HepG2 (cell line): ENCODE measurements at regions not wholly inside any gene's neighbourhood (a gene's known extent, or its start where the extent isn't known, plus 50 kb on each side); places are given as distances from the start of the nearest gene placed in this dataset.
A peak's percentile ranks its signal among the peaks of the same experiment; 100 is the strongest.
"Not testable (repeated sequence)": the region's sequence is repeated elsewhere in the genome, so short reads cannot be mapped to it uniquely, and the experiment has no call there.

Experiments
- ARNTL ChIP-seq: sonication (generic); formaldehyde crosslinking; IDR thresholded peaks from 2 replicates; pipeline ENCODE4 v1.4.0; 2020; ENCODE audit warnings: mild to moderate bottlenecking, missing genetic modification reagents
- FOSL2 ChIP-seq: sonication (generic); formaldehyde crosslinking; IDR thresholded peaks from 2 replicates; pipeline ENCODE4 v1.4.0; 2020; ENCODE audit warnings: missing genetic modification reagents
- GATAD2A ChIP-seq: IDR thresholded peaks from 2 replicates; pipeline ENCODE4 v1.6.1; 2016
- GFI1 ChIP-seq: sonication (generic); formaldehyde crosslinking; IDR thresholded peaks from 2 replicates; pipeline ENCODE4 v1.5.0; 2020; ENCODE audit warnings: missing genetic modification reagents, mild to moderate bottlenecking, borderline replicate concordance
- HDAC1 ChIP-seq: sonication (generic); formaldehyde crosslinking; IDR thresholded peaks from 2 replicates; pipeline ENCODE4 v1.5.1; 2020; ENCODE audit warnings: mild to moderate bottlenecking, missing genetic modification reagents
- KDM6A ChIP-seq: IDR thresholded peaks from 2 replicates; pipeline ENCODE4 v1.6.1; 2016; ENCODE audit warnings: low read depth
- MTA1 ChIP-seq: sonication (generic); formaldehyde crosslinking; IDR thresholded peaks from 2 replicates; pipeline ENCODE4 v1.4.0; 2020; ENCODE audit warnings: missing genetic modification reagents, mild to moderate bottlenecking, borderline replicate concordance
- NFIC ChIP-seq: IDR thresholded peaks from 2 replicates; pipeline ENCODE4 v1.6.1; 2012; ENCODE audit warnings: mild to moderate bottlenecking, low read length, inconsistent platforms
- POLR2G ChIP-seq: fragments of 200-400 bp; formaldehyde crosslinking; IDR thresholded peaks from 2 replicates; pipeline ENCODE4 v1.6.1; 2018; ENCODE audit warnings: mild to moderate bottlenecking, low read depth, low read length, moderate library complexity
- RBFOX2 ChIP-seq: fragments of 200-400 bp; formaldehyde crosslinking; IDR thresholded peaks from 2 replicates; pipeline ENCODE4 v1.6.1; 2017; ENCODE audit warnings: low read depth, mild to moderate bottlenecking, low read length
- SOX13 ChIP-seq, 3 experiments: fragments of 450-650 bp in 1 of 3; sonication (generic) in 1 of 3; formaldehyde crosslinking in 1 of 3; IDR thresholded peaks in 2 of 3; conservative IDR thresholded peaks in 1 of 3; 2 replicates each; pipeline versions ENCODE4 v1.5.0 to v1.6.1; 2016 to 2020; ENCODE audit warnings: antibody characterized with exemption in 1 of 3, mild to moderate bottlenecking in 1 of 3, missing compliant biosample characterization in 1 of 3, missing genetic modification reagents in 1 of 3, moderate library complexity in 1 of 3
- ZNF331 ChIP-seq: sonication (generic); formaldehyde crosslinking; IDR thresholded peaks from 2 replicates; pipeline ENCODE4 v1.4.0; 2020; ENCODE audit warnings: missing genetic modification reagents
- TF ChIP-seq, protein P1 (sequence below): sonication (generic); formaldehyde crosslinking; IDR thresholded peaks from 2 replicates; pipeline ENCODE4 v1.5.0; 2020; ENCODE audit warnings: mild to moderate bottlenecking, missing genetic modification reagents
- TF ChIP-seq, protein P2 (sequence below): sonication (generic); formaldehyde crosslinking; IDR thresholded peaks from 2 replicates; pipeline ENCODE4 v1.4.0; 2020; ENCODE audit warnings: missing genetic modification reagents
- TF ChIP-seq, protein P3 (sequence below): sonication (generic); formaldehyde crosslinking; IDR thresholded peaks from 2 replicates; pipeline ENCODE4 v1.5.0; 2020; ENCODE audit warnings: missing genetic modification reagents
- TF ChIP-seq, protein P4 (sequence below): sonication (generic); formaldehyde crosslinking; IDR thresholded peaks from 2 replicates; pipeline ENCODE4 v1.4.0; 2020; ENCODE audit warnings: missing genetic modification reagents
- TF ChIP-seq, protein P5 (sequence below): sonication (generic); formaldehyde crosslinking; IDR thresholded peaks from 2 replicates; pipeline ENCODE4 v1.4.0; 2020; ENCODE audit warnings: missing genetic modification reagents

DNA sequence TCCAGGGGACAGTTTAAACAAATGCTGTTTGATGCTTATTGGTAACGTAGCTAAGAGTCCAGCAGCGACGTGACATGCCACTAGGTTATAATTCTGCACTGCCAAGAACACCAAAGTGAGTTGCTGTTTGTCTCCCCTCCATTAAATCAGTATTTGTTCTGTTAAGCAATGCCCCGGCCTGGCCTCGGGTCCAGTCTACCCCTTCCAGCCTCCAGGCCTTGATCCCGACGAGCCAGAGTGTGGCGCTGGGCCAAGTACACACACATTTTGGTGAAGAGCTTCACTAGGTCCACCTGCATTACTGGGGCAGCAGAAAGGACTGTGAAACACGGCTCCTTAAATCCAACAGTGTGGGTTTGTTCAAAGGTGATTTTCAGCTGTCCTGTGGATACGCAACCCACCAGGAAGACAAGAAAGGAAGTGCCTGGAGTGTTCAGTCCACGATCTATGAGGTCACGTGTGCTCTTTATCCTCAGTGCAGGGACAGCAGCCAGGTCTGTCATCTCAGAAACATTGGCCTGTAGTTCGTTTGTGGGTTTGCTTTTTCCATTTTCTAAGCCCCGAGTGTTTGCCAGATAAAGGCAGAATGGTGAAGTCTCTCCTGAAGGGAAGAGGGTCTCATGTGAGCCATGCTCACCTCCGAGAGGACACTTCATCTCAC lies 58.7 kb upstream of the GPR31 start (continued):
- TF ChIP-seq, protein P1, sequence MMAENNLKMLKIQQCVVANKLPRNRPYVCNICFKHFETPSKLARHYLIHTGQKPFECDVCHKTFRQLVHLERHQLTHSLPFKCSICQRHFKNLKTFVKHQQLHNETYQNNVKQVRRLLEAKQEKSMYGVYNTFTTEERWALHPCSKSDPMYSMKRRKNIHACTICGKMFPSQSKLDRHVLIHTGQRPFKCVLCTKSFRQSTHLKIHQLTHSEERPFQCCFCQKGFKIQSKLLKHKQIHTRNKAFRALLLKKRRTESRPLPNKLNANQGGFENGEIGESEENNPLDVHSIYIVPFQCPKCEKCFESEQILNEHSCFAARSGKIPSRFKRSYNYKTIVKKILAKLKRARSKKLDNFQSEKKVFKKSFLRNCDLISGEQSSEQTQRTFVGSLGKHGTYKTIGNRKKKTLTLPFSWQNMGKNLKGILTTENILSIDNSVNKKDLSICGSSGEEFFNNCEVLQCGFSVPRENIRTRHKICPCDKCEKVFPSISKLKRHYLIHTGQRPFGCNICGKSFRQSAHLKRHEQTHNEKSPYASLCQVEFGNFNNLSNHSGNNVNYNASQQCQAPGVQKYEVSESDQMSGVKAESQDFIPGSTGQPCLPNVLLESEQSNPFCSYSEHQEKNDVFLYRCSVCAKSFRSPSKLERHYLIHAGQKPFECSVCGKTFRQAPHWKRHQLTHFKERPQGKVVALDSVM (CRISPR knock-in tag) = peak; percentile 77
- peak; percentile 44; the same call in 1 of the 2 replicates for TF ChIP-seq POLR2G
- TF ChIP-seq NFIC = 0 out of 2 replicates have a peak, but pooled peaks have one; percentile 34
- TF ChIP-seq GATAD2A (CRISPR knock-in tag) = peak; percentile 86
- TF ChIP-seq MTA1 (CRISPR knock-in tag) = peak; percentile 75; the same call in 1 of the 2 replicates
- peak; percentile 58; the same call in 1 of the 2 replicates for TF ChIP-seq KDM6A (CRISPR knock-in tag)
- TF ChIP-seq, protein P2, sequence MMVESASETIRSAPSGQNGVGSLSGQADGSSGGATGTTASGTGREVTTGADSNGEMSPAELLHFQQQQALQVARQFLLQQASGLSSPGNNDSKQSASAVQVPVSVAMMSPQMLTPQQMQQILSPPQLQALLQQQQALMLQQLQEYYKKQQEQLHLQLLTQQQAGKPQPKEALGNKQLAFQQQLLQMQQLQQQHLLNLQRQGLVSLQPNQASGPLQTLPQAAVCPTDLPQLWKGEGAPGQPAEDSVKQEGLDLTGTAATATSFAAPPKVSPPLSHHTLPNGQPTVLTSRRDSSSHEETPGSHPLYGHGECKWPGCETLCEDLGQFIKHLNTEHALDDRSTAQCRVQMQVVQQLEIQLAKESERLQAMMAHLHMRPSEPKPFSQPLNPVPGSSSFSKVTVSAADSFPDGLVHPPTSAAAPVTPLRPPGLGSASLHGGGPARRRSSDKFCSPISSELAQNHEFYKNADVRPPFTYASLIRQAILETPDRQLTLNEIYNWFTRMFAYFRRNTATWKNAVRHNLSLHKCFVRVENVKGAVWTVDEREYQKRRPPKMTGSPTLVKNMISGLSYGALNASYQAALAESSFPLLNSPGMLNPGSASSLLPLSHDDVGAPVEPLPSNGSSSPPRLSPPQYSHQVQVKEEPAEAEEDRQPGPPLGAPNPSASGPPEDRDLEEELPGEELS (CRISPR knock-in tag) = peak; percentile 70
- TF ChIP-seq, protein P3, sequence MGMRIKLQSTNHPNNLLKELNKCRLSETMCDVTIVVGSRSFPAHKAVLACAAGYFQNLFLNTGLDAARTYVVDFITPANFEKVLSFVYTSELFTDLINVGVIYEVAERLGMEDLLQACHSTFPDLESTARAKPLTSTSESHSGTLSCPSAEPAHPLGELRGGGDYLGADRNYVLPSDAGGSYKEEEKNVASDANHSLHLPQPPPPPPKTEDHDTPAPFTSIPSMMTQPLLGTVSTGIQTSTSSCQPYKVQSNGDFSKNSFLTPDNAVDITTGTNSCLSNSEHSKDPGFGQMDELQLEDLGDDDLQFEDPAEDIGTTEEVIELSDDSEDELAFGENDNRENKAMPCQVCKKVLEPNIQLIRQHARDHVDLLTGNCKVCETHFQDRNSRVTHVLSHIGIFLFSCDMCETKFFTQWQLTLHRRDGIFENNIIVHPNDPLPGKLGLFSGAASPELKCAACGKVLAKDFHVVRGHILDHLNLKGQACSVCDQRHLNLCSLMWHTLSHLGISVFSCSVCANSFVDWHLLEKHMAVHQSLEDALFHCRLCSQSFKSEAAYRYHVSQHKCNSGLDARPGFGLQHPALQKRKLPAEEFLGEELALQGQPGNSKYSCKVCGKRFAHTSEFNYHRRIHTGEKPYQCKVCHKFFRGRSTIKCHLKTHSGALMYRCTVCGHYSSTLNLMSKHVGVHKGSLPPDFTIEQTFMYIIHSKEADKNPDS (CRISPR knock-in tag) = peak; percentile 72; the same call in 1 of the 2 replicates
- peak; percentile 47; the same call in 1 of the 2 replicates for TF ChIP-seq GFI1 (CRISPR knock-in tag)
- TF ChIP-seq SOX13 (IDR thresholded peaks at IDR 0.05) = not testable (repeated sequence)
- peak in 1 of 2 experiments; percentile 61; a peak in 2 of 4 replicates for TF ChIP-seq SOX13 (CRISPR knock-in tag; conservative IDR thresholded peaks at IDR 0.05 in 1 of 2, IDR thresholded peaks at IDR 0.05 in 1 of 2)
- peak; percentile 47; the same call in 1 of the 2 replicates for TF ChIP-seq ZNF331
- TF ChIP-seq, protein P4, sequence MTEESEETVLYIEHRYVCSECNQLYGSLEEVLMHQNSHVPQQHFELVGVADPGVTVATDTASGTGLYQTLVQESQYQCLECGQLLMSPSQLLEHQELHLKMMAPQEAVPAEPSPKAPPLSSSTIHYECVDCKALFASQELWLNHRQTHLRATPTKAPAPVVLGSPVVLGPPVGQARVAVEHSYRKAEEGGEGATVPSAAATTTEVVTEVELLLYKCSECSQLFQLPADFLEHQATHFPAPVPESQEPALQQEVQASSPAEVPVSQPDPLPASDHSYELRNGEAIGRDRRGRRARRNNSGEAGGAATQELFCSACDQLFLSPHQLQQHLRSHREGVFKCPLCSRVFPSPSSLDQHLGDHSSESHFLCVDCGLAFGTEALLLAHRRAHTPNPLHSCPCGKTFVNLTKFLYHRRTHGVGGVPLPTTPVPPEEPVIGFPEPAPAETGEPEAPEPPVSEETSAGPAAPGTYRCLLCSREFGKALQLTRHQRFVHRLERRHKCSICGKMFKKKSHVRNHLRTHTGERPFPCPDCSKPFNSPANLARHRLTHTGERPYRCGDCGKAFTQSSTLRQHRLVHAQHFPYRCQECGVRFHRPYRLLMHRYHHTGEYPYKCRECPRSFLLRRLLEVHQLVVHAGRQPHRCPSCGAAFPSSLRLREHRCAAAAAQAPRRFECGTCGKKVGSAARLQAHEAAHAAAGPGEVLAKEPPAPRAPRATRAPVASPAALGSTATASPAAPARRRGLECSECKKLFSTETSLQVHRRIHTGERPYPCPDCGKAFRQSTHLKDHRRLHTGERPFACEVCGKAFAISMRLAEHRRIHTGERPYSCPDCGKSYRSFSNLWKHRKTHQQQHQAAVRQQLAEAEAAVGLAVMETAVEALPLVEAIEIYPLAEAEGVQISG (CRISPR knock-in tag) = peak; percentile 48
- peak; percentile 44; the same call in 1 of the 2 replicates for TF ChIP-seq RBFOX2
- TF ChIP-seq, protein P5, sequence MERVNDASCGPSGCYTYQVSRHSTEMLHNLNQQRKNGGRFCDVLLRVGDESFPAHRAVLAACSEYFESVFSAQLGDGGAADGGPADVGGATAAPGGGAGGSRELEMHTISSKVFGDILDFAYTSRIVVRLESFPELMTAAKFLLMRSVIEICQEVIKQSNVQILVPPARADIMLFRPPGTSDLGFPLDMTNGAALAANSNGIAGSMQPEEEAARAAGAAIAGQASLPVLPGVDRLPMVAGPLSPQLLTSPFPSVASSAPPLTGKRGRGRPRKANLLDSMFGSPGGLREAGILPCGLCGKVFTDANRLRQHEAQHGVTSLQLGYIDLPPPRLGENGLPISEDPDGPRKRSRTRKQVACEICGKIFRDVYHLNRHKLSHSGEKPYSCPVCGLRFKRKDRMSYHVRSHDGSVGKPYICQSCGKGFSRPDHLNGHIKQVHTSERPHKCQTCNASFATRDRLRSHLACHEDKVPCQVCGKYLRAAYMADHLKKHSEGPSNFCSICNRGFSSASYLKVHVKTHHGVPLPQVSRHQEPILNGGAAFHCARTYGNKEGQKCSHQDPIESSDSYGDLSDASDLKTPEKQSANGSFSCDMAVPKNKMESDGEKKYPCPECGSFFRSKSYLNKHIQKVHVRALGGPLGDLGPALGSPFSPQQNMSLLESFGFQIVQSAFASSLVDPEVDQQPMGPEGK (CRISPR knock-in tag) = peak; percentile 50
- TF ChIP-seq FOSL2 (CRISPR knock-in tag) = peak; percentile 32; the same call in 1 of the 2 replicates
- TF ChIP-seq ARNTL (CRISPR knock-in tag) = 0 out of 2 replicates have a peak, but pooled peaks have one; percentile 48
- peak; percentile 53 for TF ChIP-seq HDAC1
